ENCODE measurements at regions not wholly inside any gene's neighbourhood (a gene's known extent, or its start where the extent isn't known, plus 50 kb on each side); places are given as distances from the start of the nearest gene placed in this dataset.

DNA sequence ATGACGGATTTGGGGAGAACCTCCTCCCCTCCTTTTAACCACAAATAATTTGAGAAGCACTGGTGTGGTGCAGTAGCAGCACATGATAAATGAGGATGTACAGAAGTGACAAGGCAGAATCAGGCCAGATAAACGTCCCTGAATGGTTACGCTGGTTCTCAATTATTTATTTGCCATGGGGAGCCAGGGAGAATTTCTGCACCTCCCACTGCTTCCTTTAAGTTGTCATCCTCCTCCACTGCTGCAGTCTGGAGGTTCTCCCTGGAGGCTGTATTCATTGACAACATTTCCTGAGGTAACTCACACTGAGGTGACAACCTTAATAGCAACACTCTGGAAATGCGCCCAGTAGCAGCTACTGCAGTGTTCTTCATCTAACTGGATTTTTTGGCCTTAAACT, 308.9 kb upstream of the SLITRK1 start:
- no peaks in the 10 kb centered on the region for H3K9me3 ChIP-seq
- no peaks in the 10 kb centered on the region for H3K36me3 ChIP-seq
- H3K4me3 ChIP-seq (replicated peaks in 1 of 3), result no peak overlapping the region
- TF ChIP-seq POLR2A (IDR thresholded peaks at IDR 0.05), result no peak
- TF ChIP-seq, protein P1, sequence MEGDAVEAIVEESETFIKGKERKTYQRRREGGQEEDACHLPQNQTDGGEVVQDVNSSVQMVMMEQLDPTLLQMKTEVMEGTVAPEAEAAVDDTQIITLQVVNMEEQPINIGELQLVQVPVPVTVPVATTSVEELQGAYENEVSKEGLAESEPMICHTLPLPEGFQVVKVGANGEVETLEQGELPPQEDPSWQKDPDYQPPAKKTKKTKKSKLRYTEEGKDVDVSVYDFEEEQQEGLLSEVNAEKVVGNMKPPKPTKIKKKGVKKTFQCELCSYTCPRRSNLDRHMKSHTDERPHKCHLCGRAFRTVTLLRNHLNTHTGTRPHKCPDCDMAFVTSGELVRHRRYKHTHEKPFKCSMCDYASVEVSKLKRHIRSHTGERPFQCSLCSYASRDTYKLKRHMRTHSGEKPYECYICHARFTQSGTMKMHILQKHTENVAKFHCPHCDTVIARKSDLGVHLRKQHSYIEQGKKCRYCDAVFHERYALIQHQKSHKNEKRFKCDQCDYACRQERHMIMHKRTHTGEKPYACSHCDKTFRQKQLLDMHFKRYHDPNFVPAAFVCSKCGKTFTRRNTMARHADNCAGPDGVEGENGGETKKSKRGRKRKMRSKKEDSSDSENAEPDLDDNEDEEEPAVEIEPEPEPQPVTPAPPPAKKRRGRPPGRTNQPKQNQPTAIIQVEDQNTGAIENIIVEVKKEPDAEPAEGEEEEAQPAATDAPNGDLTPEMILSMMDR (IDR thresholded peaks at IDR 0.05), result no peak
- H3K27me3 ChIP-seq, result no peaks in the 10 kb centered on the region
- no peak overlapping the region for H3K27ac ChIP-seq
- intact Hi-C loops (cut with DNase I), result no loop called here
- WGBS, 2 donors, result 79 to 85% methylated on average over 4 of the region's 4 CpGs
- DNase-seq, result no peak
- H3K4me1 ChIP-seq, result no peaks in the 10 kb centered on the region

DNA sequence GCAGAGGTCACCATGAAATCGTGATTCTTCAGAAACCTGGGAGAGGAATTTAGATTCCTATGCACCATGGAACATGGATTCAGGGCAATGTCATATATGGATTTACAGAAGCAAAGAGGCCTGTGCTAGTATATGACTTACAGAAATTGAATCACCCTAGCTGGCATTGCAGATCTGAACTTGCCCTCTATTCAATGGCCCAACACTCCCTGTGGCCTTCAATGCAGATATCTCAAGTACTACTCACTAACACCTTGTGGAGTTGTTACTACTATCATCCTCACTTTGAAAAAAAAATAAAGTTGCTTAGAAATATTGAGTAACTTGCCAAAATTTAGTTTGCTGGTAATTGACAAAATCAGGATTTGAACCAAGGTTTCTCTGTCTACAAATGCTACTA, 305.4 kb upstream of the SLITRK1 start:
- H3K27me3 ChIP-seq, result no peaks in the 10 kb centered on the region
- TF ChIP-seq, protein P1 (IDR thresholded peaks at IDR 0.05), result no peak
- TF ChIP-seq POLR2A (IDR thresholded peaks at IDR 0.05), result no peak
- no peak overlapping the region for H3K27ac ChIP-seq
- no peaks in the 10 kb centered on the region for H3K4me1 ChIP-seq
- WGBS, 2 donors, result 84 to 87% methylated on average over 1 of the region's 1 CpG
- H3K4me3 ChIP-seq (replicated peaks in 1 of 3), result no peak overlapping the region
- no peak for DNase-seq
- H3K9me3 ChIP-seq, result no peaks in the 10 kb centered on the region
- intact Hi-C loops (cut with DNase I), result no loop called here
- no peaks in the 10 kb centered on the region for H3K36me3 ChIP-seq

DNA sequence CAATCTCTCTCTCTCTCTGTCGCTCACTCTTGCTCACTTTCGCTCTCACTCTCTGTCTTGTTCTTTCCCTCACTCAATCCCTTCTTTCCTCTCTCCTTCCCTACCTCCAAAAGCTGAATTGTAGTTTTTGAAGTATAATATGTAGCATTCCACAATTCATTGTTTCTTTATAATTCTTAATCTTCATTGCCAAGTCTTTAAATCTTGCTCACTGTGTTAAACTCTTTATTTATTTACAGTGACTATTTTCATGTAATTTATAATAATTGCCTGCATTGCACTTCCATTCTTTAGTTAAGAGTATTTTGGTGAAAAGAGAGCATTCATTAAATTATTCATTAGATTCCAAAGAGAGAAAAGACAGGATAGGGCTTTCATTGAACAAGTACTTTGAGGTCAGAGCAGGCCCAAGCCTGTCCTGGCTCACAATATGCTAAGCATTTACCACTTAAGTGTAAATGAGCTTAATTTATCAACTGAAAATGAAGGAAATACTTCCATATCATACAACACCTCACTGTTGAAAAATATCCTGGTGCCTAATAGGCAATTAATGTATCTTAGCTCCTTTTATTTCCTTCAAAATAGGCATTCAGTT, 257.4 kb upstream of the SLITRK1 start:
- 92 to 96% methylated on average over 2 of the region's 2 CpGs for WGBS, 2 donors
- no peak overlapping the region for H3K27ac ChIP-seq
- H3K9me3 ChIP-seq, result no peaks in the 10 kb centered on the region
- H3K27me3 ChIP-seq, result no peaks in the 10 kb centered on the region
- no peak for TF ChIP-seq POLR2A (IDR thresholded peaks at IDR 0.05)
- no peak overlapping the region for H3K4me3 ChIP-seq (replicated peaks in 1 of 3)
- no peak for DNase-seq
- intact Hi-C loops (cut with DNase I), result no loop called here
- H3K4me1 ChIP-seq, result no peaks in the 10 kb centered on the region
- no peaks in the 10 kb centered on the region for H3K36me3 ChIP-seq

DNA sequence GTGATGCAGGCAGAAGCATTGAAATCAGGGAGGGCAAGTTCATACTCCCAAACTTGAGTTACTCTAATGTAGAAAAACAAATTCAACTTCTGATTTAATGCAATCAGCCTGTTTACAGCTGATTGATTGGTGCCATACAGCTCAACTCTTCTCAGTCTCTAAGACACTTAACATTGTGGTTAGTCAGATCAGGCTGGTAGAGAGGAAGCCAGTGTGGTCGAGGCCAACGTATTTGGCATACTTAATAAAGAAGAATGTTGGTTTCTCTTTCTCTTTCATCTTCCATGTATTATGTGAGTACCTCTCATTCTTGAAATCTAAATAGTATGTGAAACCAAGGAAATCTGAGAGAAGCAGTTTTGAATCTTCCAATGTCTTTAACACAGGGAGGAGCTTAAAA, 255.0 kb upstream of the SLITRK1 start:
- no peak overlapping the region for H3K27ac ChIP-seq
- 71 to 85% methylated on average over 2 of the region's 2 CpGs for WGBS, 2 donors
- H3K36me3 ChIP-seq, result no peaks in the 10 kb centered on the region
- no peak for TF ChIP-seq POLR2A (IDR thresholded peaks at IDR 0.05)
- no peak overlapping the region for H3K4me3 ChIP-seq (replicated peaks in 1 of 3)
- no peak for DNase-seq
- H3K27me3 ChIP-seq, result no peaks in the 10 kb centered on the region
- no peaks in the 10 kb centered on the region for H3K9me3 ChIP-seq
- H3K4me1 ChIP-seq, result no peaks in the 10 kb centered on the region
- intact Hi-C loops (cut with DNase I), result no loop called here

DNA sequence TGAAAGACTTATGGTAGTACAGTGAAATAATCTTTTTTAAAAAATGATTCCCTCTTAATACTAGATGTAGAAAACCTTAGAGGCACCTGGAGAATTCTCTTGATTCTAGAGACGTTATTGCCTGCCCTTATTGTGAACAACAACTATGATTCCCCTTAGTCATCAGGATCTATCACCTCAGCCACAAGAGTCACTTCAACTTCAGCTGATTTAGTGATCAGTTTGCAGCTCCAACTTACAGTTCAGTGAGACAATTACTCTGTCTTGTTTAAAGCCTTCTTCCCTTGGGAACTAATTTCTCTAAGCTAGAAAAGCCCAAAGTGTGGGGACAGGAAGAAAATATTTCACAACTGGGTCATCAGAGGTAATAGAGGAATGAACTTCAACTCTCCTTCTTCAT, 254.3 kb upstream of the SLITRK1 start:
- no peak overlapping the region for H3K4me3 ChIP-seq (replicated peaks in 1 of 3)
- H3K4me1 ChIP-seq, result no peaks in the 10 kb centered on the region
- H3K27ac ChIP-seq, result no peak overlapping the region
- intact Hi-C loops (cut with DNase I), result no loop called here
- no peak for DNase-seq
- TF ChIP-seq, protein P1 (IDR thresholded peaks at IDR 0.05), result no peak
- TF ChIP-seq POLR2A (IDR thresholded peaks at IDR 0.05), result no peak
- H3K9me3 ChIP-seq, result no peaks in the 10 kb centered on the region
- 73 to 81% methylated on average over 1 of the region's 1 CpG for WGBS, 2 donors
- no peaks in the 10 kb centered on the region for H3K27me3 ChIP-seq
- no peaks in the 10 kb centered on the region for H3K36me3 ChIP-seq

DNA sequence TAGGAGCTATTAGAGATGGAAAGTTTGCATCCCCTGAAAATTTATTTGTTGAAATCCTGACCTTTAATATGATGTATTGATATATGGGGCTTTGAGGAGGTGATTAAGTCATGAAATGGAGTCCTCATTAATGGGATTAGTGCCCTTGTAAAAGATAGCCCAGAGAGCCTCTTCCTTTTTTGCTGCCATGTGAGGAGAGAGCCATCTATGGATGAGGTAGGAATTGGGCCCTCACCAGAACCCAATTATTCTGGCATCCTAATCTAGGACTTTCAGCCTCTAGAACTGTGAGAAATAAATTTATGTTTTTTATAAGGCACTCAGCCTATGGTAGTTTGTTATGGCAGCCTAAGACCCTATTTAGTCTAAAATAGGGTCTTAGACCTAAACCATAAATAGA, 250.2 kb upstream of the SLITRK1 start:
- intact Hi-C loops (cut with DNase I), result no loop called here
- Histone ChIP-seq H3K4me3 (replicated peaks in 1 of 3) (no peak overlapping the region), H3K9me3 (no peaks in the 10 kb centered on the region), H3K4me1 (no peaks in the 10 kb centered on the region), H3K27me3 (no peaks in the 10 kb centered on the region), H3K27ac (no peak overlapping the region), H3K36me3 (no peaks in the 10 kb centered on the region)
- no peak for DNase-seq
- TF ChIP-seq POLR2A (IDR thresholded peaks at IDR 0.05), result no peak
- TF ChIP-seq, protein P1 (IDR thresholded peaks at IDR 0.05), result no peak
